GM18907 (cell line): ENCODE measurements at regions not wholly inside any gene's neighbourhood (a gene's known extent, or its start where the extent isn't known, plus 50 kb on each side); places are given as distances from the start of the nearest gene placed in this dataset.
"Not testable (repeated sequence)": the region's sequence is repeated elsewhere in the genome, so short reads cannot be mapped to it uniquely, and the experiment has no call there.

Source experiments
- ATAC-seq: cut with Tn5 transposase; IDR thresholded peaks from one replicate; pipeline ENCODE4 v1.9.1; 2021; ENCODE audit warnings: mild to moderate bottlenecking, moderate library complexity; ENCODE audit not compliant: unreplicated experiment

DNA sequence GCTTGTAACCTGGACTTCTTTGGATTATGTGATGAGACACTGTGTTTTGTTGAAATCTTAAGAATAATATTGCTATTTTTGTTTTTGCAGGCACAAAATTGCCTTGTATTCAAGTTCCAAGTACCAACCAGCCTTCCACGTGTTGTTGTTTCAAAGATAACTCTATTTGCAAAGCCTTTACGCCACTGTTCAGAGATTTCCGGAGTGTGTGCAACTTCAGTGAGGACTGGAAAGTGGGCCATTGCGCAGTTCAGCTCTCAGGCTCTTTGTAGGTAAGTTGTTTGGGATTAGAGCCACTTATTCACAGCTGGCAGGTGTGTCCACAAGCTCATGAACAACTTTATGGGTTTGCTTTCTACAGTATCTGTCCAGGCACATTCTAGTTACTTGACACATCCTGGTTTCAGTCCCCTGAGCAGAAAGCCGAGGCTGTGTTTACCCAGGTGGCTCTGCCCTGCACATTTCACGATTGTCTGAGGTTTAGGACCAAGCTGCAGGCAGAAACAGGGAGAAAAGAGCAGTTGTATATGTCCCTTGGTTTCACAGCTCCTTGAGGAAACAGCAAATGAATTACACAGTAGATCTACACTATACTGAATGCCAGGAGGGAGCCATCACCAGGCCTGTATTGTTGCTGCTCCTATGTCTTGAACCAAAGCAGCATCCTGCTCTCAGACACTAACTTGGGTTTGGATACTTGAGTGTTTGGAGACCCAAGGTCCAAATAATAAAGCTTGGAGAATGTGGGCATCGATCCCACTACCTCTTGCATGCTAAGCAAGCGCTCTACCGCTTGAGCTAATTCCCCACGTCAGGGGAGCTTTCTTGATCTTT is 136.1 kb upstream of the ZNF322 start:
- ATAC-seq, result not testable (repeated sequence)

DNA sequence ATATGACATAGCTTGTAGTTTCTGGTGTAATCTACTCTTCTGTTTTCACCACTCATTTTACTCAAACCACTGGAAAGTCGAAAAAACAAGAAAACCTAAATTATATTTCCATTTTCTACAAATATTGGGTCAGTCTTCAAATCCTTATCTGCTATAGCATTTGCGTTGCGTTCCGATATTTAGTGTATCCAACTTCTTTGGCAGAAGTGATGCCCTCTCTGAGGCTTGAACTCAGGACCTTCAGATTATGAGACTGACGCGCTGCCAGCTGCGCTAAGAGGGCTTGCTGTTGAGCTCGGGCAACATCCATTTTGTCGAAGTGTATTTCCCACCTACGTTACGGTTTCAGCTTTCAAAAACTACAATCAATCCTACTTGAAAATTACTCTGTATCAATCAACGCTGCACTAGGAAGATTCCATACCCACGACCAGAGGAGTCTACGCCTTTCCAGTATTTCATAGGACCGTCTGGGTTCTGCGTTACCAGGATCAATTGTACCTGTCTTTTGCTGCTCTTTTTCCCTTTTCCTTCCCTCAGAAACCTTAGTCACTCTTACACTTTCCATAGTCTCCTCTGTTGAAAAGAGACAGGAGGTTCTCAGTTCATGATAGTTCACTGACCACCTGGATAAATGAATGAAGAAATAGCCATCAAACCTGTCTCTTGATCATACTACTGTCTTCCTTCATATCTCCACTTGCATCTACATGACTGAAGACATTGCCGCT is 140.5 kb upstream of the ZNF322 start:
- not testable (repeated sequence) for ATAC-seq

DNA sequence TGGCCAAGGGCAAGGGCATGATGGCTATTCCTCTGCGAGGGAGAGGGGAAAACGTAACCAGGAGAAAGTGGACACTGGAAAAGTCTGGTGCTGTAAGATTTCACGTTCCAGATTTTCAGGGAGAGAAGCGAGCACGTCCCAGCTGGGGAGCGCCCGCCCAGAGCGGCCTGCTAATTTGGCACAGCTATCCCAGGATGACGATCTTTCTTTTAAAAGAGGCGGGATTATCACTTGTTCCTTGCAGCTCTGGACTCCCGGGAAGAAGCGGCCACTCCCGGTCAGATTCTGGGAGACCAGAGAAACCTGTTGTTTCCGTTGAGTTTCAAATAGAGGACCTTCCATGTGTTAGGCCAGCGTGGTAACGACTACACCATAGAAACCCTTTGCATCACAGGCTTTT is 144.2 kb upstream of the ZNF322 start:
- not testable (repeated sequence) for ATAC-seq

DNA sequence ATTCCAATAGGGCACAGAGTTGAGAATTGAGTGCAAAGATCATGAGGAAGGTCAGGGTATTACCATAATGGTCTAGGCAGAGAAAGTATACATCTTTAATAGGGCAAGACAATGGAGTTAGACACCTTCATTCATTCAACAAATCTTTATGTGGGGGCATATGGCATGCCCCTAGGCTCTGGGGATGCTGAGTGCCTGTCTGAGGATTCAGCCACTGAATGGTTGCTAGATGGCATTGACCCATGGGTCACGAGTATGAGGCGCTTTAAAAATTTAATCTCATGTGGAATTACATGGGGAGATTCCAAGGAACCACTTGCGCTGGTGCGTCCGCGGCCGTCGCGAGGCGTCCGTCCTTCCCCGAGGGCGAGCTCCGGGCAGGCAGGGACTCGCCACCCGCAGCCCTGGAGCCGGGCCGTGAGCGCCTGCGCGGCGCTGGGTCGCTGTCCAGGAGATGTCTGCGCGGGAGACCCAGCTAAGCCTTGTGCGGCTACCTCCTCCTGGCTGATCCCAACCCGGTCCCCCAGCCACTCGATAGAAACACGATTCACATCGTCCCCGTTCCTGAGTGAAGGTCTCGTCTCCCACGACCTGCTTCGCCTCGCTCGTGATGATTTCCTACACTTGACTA is 152.1 kb upstream of the ZNF322 start:
- not testable (repeated sequence) for ATAC-seq

DNA sequence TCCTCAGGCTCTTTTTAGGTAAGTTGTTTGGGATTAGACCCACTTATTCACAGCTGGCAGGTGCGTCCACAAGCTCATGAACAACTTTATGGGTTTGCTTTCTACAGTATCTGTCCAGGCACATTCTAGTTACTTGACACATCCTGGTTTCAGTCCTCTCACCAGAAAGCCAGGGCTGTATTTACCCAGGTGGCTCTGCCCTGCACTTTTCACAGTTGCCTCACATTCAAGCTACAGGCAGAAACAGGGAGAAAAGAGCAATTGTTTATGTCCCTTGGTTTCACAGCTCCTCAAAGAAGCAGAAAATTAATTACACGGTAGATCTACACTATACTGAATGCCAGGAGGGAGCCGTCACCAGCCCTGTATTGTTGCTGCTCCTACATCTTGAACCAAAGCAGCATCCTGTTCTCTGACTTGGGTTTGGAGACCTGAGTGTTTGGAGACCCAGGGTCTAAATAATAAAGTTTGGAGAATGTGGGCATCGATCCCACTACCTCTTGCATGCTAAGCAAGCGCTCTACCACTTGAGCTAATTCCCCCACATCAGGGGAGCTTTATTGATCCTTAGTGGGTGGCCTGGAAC is 159.2 kb upstream of the ZNF322 start:
- ATAC-seq, result not testable (repeated sequence)

DNA sequence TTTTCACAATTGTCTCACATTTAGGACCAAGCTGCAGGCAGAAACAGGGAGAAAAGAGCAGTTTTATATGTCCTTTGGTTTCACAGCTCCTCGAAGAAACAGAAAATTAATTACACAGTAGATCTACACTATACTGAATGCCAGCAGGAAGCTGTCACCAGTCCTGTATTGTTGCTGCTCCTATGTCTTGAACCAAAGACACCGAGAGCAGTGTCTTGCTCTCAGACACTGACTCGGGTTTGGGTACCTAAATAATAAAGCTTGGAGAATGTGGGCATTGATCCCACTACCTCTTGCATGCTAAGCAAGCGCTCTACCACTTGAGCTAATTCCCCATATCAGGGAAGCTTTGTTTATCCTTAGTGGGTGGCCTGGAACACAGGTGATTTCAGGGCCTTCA is 168.4 kb upstream of the ZNF322 start:
- ATAC-seq, result not testable (repeated sequence)

DNA sequence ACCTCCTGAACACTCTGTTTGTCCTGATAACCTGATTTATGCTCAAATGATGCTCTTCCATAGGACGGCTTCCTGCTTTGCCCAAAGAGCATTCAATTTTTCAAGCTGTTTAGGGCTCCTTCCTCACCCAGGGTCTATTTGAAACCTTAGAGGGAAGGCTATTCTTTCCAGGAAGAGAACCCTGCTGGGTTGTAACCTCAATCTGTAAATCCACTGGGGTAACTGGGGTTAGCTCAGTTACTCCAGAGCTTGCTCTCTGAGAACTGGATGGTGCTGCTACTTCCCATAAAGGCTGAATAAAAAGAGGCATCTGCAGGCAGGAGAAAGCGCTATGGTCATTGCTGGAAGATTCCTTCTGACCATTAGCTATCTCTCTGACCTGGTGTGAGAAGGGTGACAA is 169.9 kb upstream of the ZNF322 start:
- ATAC-seq, result not testable (repeated sequence)

DNA sequence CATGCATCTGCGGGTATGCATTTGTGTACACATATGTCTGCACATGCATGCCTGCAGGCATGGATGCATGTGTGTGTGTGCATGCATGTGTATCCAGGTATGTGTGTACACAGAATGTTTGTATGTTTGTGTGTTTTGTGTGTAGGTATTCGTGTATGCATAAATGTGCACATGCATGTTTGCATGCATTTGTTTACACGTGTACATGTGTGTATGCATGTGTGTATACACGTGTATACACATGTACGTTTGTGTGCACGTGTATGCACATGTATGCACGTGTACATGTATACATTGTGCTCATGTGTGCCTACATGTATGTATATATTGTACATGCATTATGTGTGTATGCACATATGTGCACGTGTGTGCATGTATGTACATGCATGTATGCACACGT is 171.4 kb upstream of the ZNF322 start:
- ATAC-seq, result not testable (repeated sequence)

DNA sequence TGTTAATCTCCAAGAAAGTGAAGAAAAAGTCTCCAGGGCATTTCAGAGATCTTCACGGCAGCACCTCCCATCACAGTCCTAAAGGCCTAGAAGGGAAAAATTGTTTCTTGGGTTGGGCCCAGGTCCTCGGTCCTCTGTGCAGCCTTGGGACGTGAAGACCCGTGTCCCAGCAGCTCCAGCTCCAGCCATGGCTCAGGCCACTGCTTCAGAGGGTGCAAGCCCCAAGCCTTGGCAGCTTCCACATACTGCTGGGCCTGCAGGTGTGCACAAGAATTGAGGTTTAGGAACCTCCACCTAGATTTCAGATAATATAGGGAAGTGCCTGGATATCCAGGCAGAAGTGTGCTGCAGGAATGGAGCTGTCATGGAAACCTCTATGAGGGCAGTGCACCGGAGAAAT is 176.2 kb upstream of the ZNF322 start:
- not testable (repeated sequence) for ATAC-seq

DNA sequence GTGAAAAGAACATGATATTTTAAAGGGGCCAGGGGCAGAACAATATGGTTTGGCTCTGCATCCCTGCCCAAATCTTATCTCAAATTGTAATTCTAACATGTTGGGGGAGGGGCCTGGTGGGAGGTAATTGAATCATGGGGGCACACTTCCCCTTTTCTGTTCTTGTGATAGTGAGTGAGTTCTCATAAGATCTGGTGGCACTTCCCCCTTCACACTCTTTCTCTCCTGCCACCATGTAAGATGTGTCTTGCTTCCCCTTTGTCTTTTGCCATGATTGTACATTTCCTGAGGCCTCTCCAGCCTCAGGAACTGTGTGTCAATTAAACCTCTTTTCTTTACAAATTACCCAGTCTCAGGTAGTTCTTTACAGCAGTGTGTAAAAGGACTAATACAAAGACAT is 177.1 kb upstream of the ZNF322 start:
- ATAC-seq, result not testable (repeated sequence)

DNA sequence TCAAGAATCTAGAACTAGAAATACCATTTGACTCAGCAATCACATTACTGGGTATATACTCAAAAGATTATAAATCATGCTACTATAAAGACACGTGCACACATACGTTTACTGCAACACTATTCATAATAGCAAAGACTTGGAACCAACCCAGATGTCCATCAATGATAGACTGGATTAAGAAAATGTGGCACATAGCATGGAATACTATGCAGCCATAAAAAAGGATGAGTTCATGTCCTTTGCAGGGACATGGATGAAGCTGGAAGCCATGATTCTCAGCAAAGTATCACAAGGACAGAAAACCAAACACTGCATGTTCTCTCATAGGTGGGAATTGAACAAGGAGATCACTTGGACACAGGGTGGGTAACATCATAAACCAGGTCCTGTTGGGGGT is 185.3 kb upstream of the ZNF322 start:
- not testable (repeated sequence) for ATAC-seq

DNA sequence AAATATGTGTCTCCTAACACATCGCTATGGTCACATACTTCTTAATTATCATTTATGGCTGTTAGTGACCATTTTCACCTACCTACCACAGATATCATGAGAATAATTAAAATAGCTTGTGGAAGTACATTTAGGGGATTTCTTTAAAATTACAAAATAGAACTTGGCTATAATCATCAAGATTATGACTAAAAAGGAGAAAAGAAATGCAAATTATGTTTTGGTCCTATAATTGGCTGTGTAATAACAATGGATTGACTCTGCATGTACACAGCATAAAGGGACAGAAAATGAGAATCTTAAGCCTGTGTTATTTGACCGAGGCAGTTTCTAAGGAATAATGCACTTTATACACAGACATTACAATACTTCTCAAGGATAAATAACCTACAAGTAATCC is 197.7 kb upstream of the ZNF322 start:
- not testable (repeated sequence) for ATAC-seq

DNA sequence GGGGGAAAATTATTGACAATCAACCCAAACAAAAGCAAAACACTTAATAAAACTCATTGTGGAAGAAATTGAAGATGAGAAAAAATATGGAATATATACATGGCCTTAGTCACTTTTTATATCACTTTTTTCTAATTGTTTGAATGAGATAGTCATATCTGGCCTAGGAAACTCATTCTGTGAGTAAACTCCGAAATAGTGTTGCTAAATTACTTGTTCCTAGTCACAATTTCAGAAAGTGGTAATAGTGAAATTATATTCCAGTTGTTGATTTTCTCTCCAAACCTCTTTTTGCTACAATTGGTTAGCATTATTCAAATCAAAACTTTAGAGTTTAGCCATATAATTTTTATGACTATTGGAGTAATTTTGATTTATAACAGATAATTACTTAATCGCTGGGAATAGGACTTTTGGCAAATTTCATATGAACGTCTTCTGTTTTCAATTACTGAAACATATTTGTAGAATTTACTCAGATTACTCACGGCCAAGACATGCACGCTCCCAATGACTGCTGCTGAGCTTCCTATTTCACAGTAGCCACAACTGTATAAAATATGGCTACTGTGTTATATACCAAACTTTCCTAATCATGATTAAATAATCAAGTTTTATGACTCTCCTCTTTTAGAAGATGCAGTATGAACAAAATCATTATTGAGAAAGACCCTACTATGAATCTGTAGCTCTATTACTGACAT is 199.7 kb upstream of the ZNF322 start:
- ATAC-seq, result not testable (repeated sequence)

DNA sequence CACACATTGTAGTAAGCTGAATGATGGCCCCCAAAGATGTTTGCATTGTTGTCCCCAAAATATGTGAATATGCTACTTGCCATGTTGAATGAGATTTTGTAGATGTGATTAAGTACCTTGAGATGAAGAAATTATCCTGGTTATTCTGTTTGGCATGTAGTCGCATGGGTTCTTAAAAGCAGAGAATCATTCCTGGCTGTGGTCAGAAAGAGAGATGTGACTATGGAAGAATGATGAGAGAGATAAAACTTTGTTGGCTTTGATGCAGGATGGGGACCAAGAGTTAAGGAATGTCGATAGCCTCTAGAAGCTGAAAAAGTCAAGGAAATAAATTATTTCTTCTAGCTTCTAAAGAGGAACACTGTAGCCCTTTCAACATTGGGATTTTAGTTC is 200.2 kb upstream of the ZNF322 start:
- ATAC-seq, result not testable (repeated sequence)

DNA sequence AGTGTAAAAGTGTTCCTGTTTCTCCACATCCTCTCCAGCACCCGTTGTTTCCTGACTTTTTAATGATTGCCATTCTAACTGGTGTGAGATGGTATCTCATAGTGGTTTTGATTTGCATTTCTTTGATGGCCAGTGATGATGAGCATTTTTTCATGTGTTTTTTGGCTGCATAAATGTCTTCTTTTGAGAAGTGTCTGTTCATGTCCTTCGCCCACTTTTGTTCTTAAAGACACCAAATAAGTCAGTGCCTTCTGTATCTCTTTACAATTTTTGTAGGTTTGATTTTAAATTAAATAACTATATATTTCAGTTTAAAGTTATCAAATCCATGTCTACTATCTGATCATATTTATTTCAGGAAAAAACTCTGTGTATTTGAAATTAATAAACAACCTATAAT is 202.4 kb upstream of the ZNF322 start:
- ATAC-seq, result not testable (repeated sequence)

DNA sequence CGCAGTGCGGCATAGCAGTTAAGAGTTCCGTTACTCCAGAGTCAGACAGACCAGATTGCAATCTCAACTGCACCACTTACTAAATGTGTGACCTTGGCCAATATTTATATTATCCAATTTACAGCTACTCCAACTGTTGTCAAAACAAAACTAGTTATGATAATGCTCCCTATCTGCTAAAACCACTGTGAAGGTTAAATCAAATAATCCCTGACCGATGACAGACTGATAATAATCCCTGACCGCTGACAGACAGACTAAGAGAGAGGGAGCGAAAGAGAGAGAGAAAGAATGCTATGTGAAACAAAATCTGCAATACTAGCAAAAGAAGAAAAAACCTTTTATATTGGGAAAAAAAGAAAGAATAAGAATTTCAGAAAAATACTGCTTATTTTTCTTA is 204.1 kb upstream of the ZNF322 start:
- ATAC-seq, result not testable (repeated sequence)

DNA sequence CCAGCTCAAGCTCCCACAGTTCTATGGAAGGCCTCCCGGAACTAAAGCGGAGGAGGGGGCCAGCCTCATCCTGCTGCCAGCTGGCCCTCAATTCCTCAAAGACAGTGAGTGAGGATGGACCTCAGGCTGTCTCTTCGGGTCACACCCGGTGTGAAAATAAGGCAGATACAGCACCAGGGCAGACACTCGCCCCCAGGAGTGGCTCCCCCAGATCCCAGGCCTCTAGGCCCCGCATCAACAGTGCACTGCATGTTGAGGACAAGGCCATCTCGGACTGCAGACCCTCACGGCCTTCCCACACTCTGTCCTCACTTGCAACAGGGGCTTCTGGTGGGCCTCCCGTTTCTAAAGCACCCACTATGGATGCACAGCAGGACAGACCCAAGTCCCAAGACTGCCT is 239.2 kb upstream of the ZNF322 start:
- not testable (repeated sequence) for ATAC-seq

DNA sequence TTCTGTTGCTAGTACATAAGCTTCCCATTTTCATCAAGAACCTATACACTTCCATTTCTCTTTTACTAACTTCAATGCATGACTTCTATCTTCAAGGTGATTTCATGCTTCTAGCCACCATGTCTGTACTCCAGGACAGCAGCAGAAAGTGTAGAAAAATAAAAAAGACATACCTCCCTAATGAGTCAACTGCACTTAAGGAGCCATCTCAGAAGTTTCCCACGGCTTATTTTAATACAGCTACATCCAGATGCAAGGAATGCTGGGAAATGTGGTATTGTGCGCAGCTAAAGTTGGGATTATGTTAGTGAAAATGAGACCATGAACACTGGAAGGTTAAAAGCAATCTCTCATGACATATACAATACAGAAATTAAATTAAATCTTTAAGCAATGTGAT is 264.7 kb upstream of the ZNF322 start:
- not testable (repeated sequence) for ATAC-seq

DNA sequence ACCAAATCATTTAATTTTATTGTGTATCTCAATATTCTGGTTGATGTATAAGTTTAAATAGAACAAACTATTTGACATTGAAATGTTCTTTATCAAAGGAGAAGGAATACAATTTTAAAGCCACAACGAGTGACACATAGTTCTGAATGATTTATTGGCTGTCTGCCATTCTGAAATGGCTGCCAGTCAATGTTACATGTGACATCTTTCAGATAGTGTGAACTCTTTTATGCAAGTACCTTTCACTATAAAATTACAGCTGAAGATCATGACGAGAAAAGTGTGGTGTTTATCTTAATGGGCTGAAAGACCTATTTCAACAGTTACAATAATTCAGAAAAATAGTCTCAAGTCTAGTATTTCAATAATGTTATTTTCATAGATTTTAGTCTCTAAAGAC is 268.6 kb upstream of the ZNF322 start:
- not testable (repeated sequence) for ATAC-seq

DNA sequence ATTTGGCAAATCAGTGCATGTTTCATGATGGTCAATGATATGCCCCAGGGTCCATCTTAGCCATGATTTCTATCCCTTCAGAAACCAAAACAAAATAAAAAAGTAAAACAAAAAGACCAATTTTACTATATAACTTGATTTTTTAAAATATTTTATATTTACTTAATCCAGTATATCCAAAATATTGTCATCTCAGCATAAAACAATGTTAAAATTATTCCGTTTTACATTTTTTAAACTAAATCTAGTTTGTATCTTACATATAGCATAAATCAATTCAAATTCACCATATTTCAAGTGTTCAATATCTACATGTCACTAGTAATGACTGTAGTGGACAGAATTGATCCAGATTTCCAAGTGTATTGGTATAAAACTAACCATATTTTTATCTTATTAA is 277.7 kb upstream of the ZNF322 start:
- not testable (repeated sequence) for ATAC-seq

DNA sequence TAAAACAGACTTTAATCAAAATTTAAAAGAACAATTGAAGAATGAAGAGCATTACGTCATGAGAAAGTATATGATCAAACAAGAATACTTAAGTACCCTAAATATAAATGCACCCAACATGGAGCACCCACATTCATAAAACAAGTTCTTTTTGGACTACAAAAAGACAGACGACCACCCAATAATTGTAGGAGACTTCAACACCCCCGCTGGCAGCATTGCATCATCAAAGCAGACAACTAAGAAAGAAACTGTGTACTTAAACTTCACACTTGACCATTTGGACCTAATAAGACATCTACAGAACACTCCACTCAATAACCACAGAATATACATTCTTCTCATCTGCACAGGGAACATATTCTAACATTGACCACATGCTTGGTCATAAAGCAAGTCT is 291.7 kb upstream of the ZNF322 start:
- not testable (repeated sequence) for ATAC-seq
